Neural progenitor cell (in vitro differentiated cells): ENCODE measurements at regions not wholly inside any gene's neighbourhood (a gene's known extent, or its start where the extent isn't known, plus 50 kb on each side); places are given as distances from the start of the nearest gene placed in this dataset.

Experiments
- CTCF ChIP-seq: fragments of 200-600 bp; sonication (generic); IDR thresholded peaks from 2 replicates; pipeline ENCODE4 v1.5.1; 2017; ENCODE audit warnings: antibody characterized with exemption, mild to moderate bottlenecking
- EZH2 ChIP-seq: fragments of 200-600 bp; sonication (generic); IDR thresholded peaks from 2 replicates; pipeline ENCODE4 v1.6.1; 2017; ENCODE audit warnings: antibody characterized with exemption, mild to moderate bottlenecking, moderate library complexity

GRCh38 chr2:150358468-150358807, 129.0 kb downstream of the RND3 start:
- TF ChIP-seq CTCF, result no peak
- no peak for TF ChIP-seq EZH2
